CD14-positive monocyte (primary cell): ENCODE measurements at regions not wholly inside any gene's neighbourhood (a gene's known extent, or its start where the extent isn't known, plus 50 kb on each side); places are given as distances from the start of the nearest gene placed in this dataset.

Source experiments
- DNase-seq, 3 donors: peaks; one replicate each; pipeline ENCODE4 v3.0.0-alpha.2; 2011 to 2022
- H2AFZ ChIP-seq: 2 replicates; pipeline ENCODE4 v1.6.0; 2012; ENCODE audit warnings: mild to moderate bottlenecking, low read depth, low read length, inconsistent platforms; ENCODE audit not compliant: insufficient read depth, poor library complexity, severe bottlenecking
- H3K27ac ChIP-seq, 2 donors: 1 replicate in 1 of 2; 2 replicates in 1 of 2; pipeline ENCODE4 v1.5.1; 2012 to 2013; ENCODE audit warnings: low read length in 2 of 2, control low read depth in 1 of 2, inconsistent platforms in 1 of 2, low read depth in 1 of 2, mild to moderate bottlenecking in 1 of 2
- H3K27me3 ChIP-seq, 2 donors: one replicate each; pipeline versions ENCODE4 v1.6.0 to v1.6.1; 2011 to 2013; ENCODE audit warnings: low read length in 2 of 2; ENCODE audit not compliant: control insufficient read depth in 2 of 2, insufficient read depth in 2 of 2
- H3K36me3 ChIP-seq, 2 donors: replicated peaks in 1 of 2; 1 replicate in 1 of 2; 2 replicates in 1 of 2; pipeline versions ENCODE4 v1.5.1 to v1.6.1; 2012 to 2013; ENCODE audit warnings: low read length in 2 of 2, control low read depth in 1 of 2, inconsistent platforms in 1 of 2, mild to moderate bottlenecking in 1 of 2; ENCODE audit not compliant: insufficient read depth in 2 of 2, control insufficient read depth in 1 of 2
- H3K4me1 ChIP-seq, 2 donors: 1 replicate in 1 of 2; 2 replicates in 1 of 2; pipeline versions ENCODE4 v1.5.1 to v1.6.1; 2012 to 2013; ENCODE audit warnings: low read length in 2 of 2, control low read depth in 1 of 2, inconsistent platforms in 1 of 2, mild to moderate bottlenecking in 1 of 2, moderate library complexity in 1 of 2; ENCODE audit not compliant: insufficient read depth in 2 of 2, control insufficient read depth in 1 of 2
- H3K4me2 ChIP-seq: replicated peaks from 2 replicates; pipeline ENCODE3; 2012; ENCODE audit warnings: low read length, moderate library complexity, mild to moderate bottlenecking; ENCODE audit not compliant: poor library complexity, severe bottlenecking; ENCODE audit errors: extremely low read depth
- H3K4me3 ChIP-seq, 3 experiments: fragments of 200-600 bp in 1 of 3; sonication (generic) in 1 of 3; replicated peaks in 1 of 3; 1 replicate in 2 of 3; 2 replicates in 1 of 3; pipeline ENCODE4 v1.5.1; 2011 to 2013; ENCODE audit warnings: low read length in 3 of 3, mild to moderate bottlenecking in 3 of 3, control low read depth in 2 of 3, low read depth in 2 of 3, inconsistent platforms in 1 of 3, moderate library complexity in 1 of 3
- H3K79me2 ChIP-seq: 2 replicates; pipeline ENCODE4 v1.6.0; 2012; ENCODE audit warnings: mild to moderate bottlenecking, control low read depth, inconsistent platforms, low read length, moderate library complexity; ENCODE audit not compliant: insufficient read depth
- H3K9ac ChIP-seq: 2 replicates; pipeline ENCODE4 v1.6.0; 2017; ENCODE audit warnings: low read length, mild to moderate bottlenecking; ENCODE audit not compliant: insufficient read depth, poor library complexity, severe bottlenecking
- H3K9me3 ChIP-seq, 2 donors: replicated peaks in 1 of 2; 1 replicate in 1 of 2; 2 replicates in 1 of 2; pipeline versions ENCODE4 v1.5.1 to v1.6.1; 2012 to 2013; ENCODE audit warnings: low read length in 2 of 2, control low read depth in 1 of 2; ENCODE audit not compliant: control insufficient read depth in 1 of 2, insufficient read depth in 1 of 2
- H4K20me1 ChIP-seq: 2 replicates; pipeline ENCODE4 v1.6.0; 2012; ENCODE audit warnings: mild to moderate bottlenecking, low read length, control low read depth, moderate library complexity; ENCODE audit not compliant: insufficient read depth
- H3K27ac Mint-ChIP-seq, 7 donors: one replicate each; pipeline ENCODE4 v1.8.0; 2020; ENCODE audit warnings: mild to moderate bottlenecking in 7 of 7, mixed read lengths in 7 of 7, moderate library complexity in 6 of 7, inconsistent platforms in 2 of 7
- H3K27me3 Mint-ChIP-seq, 3 donors: one replicate each; pipeline ENCODE4 v1.8.0; 2021 to 2022; ENCODE audit warnings: low read depth in 3 of 3, mild to moderate bottlenecking in 3 of 3, mixed read lengths in 3 of 3, moderate library complexity in 3 of 3, inconsistent platforms in 1 of 3
- H3K36me3 Mint-ChIP-seq, 2 donors: one replicate each; pipeline ENCODE4 v1.8.0; 2020; ENCODE audit warnings: mixed read lengths in 2 of 2, inconsistent platforms in 1 of 2, mild to moderate bottlenecking in 1 of 2
- H3K4me1 Mint-ChIP-seq: one replicate; pipeline ENCODE4 v1.8.0; 2020; ENCODE audit warnings: mild to moderate bottlenecking, mixed read lengths
- H3K4me3 Mint-ChIP-seq, 2 donors: one replicate each; pipeline ENCODE4 v1.8.0; 2020; ENCODE audit warnings: mild to moderate bottlenecking in 2 of 2, mixed read lengths in 2 of 2, moderate library complexity in 1 of 2
- H3K9me3 Mint-ChIP-seq, 7 donors: one replicate each; pipeline ENCODE4 v1.8.0; 2020 to 2022; ENCODE audit warnings: mixed read lengths in 7 of 7, mild to moderate bottlenecking in 6 of 7, moderate library complexity in 6 of 7, inconsistent platforms in 2 of 7
- WGBS: methylation state at CpG from one replicate; pipeline ENCODE4 v1.1.5; 2013; ENCODE audit warnings: missing lambda C conversion rate; ENCODE audit not compliant: insufficient coverage; 5-methylcytosine and 5-hydroxymethylcytosine counted together
- intact Hi-C, 2 donors: fragments of 100-400 bp; cut with micrococcal nuclease; formaldehyde crosslinking; loops; one replicate each; pipeline versions ENCODE4 v1.15.0 to v1.15.1; 2023
- TF ChIP-seq, protein P1 (sequence below): fragments of 200-600 bp; IDR thresholded peaks from one replicate; pipeline ENCODE4 v1.8.0; 2022; ENCODE audit warnings: antibody characterized with exemption, mild to moderate bottlenecking

DNA sequence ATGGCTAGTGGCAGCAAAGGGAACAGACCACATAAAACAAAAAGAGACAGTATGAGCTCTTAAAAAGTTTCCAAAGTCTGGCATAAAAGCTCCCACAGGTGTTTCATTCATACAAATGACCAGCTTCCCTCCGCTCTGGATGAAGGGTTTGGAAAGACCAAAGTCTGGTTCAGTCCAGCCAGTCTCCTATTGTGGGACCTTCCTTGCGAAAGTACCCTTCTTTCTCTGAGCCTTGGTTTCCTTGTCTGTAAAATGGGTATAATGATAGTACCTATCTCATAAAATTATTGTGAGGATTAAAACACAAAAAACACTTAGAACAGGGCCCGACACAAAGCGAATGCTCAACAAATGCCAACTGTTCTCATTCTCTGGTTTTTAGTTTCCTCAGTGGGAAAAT is 77.2 kb downstream of the UNC5CL start:
- Histone ChIP-seq H3K9ac (no peak overlapping the region), H3K4me2 (no peak overlapping the region), H3K4me1 (no peaks in the 10 kb centered on the region), H3K36me3 (no peaks in the 10 kb centered on the region), H2AFZ (no peak overlapping the region), H3K27ac (no peak overlapping the region), H4K20me1 (no peaks in the 10 kb centered on the region), H3K9me3 (no peaks in the 10 kb centered on the region), H3K4me3 (no peak overlapping the region), H3K79me2 (no peaks in the 10 kb centered on the region), H3K27me3 (no peaks in the 10 kb centered on the region)
- WGBS = no CpG with 5 or more reads among the region's 4 CpGs
- intact Hi-C loops = no loop called here
- Mint-ChIP-seq H3K9me3 (no peaks in the 10 kb centered on the region), H3K4me1 (peaks cover 3% of the 10 kb centered on the region), H3K27me3 (peaks cover 3 to 4% (median 3%) of the 10 kb centered on the region in 3 donors), H3K36me3 (no peaks in the 10 kb centered on the region), H3K4me3 (no peak overlapping the region), H3K27ac (no peak overlapping the region)
- TF ChIP-seq, protein P1, sequence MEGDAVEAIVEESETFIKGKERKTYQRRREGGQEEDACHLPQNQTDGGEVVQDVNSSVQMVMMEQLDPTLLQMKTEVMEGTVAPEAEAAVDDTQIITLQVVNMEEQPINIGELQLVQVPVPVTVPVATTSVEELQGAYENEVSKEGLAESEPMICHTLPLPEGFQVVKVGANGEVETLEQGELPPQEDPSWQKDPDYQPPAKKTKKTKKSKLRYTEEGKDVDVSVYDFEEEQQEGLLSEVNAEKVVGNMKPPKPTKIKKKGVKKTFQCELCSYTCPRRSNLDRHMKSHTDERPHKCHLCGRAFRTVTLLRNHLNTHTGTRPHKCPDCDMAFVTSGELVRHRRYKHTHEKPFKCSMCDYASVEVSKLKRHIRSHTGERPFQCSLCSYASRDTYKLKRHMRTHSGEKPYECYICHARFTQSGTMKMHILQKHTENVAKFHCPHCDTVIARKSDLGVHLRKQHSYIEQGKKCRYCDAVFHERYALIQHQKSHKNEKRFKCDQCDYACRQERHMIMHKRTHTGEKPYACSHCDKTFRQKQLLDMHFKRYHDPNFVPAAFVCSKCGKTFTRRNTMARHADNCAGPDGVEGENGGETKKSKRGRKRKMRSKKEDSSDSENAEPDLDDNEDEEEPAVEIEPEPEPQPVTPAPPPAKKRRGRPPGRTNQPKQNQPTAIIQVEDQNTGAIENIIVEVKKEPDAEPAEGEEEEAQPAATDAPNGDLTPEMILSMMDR = no peak
- no peak for DNase-seq

DNA sequence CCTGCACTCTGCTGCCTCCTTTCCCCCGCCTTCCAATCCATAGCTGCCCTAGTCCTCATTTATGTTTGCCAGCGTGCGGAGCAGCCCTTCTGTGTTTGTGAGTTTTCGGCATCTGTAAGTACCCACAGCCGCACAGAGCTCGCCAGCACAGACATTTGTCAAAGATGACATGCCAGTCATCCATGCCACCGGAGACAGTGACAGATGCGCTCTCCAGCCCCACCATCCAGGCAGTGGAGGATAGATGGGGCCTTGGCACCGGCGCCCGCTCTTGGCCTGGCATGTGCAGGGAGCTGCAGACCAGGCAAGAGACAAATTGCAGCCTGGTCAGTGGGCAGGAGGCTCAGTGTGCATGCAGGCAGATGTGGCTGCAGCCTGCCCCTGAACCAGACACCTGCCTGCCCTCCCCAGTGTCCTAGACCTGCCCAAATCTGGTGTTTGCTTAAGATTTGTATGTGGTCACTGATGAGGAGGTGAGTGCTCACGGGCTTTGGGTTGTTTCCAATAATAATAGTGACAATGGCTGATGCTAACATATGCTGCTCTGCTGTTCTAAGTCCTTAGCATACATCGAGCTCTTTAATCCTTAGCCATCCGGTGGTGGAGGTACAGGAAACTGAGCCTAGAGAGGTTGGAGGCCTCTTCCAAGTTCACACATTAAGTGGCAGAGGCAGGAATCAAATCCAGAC is 78.1 kb downstream of the UNC5CL start:
- H3K36me3 Mint-ChIP-seq = no peaks in the 10 kb centered on the region
- no peaks in the 10 kb centered on the region for H3K27me3 ChIP-seq
- no peaks in the 10 kb centered on the region for H3K36me3 ChIP-seq
- intact Hi-C loops = no loop called here
- H3K9me3 Mint-ChIP-seq = peaks cover 0 to 2% (median 0%) of the 10 kb centered on the region in 7 donors
- H3K4me1 ChIP-seq = no peaks in the 10 kb centered on the region
- no peak overlapping the region for H2AFZ ChIP-seq
- H3K4me3 ChIP-seq = no peak overlapping the region
- 98% methylated on average over 10 of the region's 14 CpGs for WGBS
- no peak overlapping the region for H3K9ac ChIP-seq
- TF ChIP-seq, protein P1 = no peak
- no peaks in the 10 kb centered on the region for H3K79me2 ChIP-seq
- H4K20me1 ChIP-seq = no peaks in the 10 kb centered on the region
- no peak overlapping the region for H3K4me2 ChIP-seq
- H3K4me3 Mint-ChIP-seq = no peak overlapping the region
- peaks cover 3 to 7% (median 4%) of the 10 kb centered on the region in 3 donors for H3K27me3 Mint-ChIP-seq
- peaks cover 3% of the 10 kb centered on the region for H3K4me1 Mint-ChIP-seq
- H3K9me3 ChIP-seq = no peaks in the 10 kb centered on the region
- H3K27ac Mint-ChIP-seq = no peak overlapping the region
- no peak overlapping the region for H3K27ac ChIP-seq
- no peak for DNase-seq
